HG03066 (cell line): ENCODE measurements at regions not wholly inside any gene's neighbourhood (a gene's known extent, or its start where the extent isn't known, plus 50 kb on each side); places are given as distances from the start of the nearest gene placed in this dataset.
"Not testable (repeated sequence)": the region's sequence is repeated elsewhere in the genome, so short reads cannot be mapped to it uniquely, and the experiment has no call there.

ENCODE experiments used
- ATAC-seq: cut with Tn5 transposase; IDR thresholded peaks from one replicate; pipeline ENCODE4 v1.9.1; 2021; ENCODE audit warnings: low read depth; ENCODE audit not compliant: unreplicated experiment

GRCh38 chr21:8377093-8377841 is 2144.1 kb upstream of the TPTE start:
- not testable (repeated sequence) for ATAC-seq

DNA sequence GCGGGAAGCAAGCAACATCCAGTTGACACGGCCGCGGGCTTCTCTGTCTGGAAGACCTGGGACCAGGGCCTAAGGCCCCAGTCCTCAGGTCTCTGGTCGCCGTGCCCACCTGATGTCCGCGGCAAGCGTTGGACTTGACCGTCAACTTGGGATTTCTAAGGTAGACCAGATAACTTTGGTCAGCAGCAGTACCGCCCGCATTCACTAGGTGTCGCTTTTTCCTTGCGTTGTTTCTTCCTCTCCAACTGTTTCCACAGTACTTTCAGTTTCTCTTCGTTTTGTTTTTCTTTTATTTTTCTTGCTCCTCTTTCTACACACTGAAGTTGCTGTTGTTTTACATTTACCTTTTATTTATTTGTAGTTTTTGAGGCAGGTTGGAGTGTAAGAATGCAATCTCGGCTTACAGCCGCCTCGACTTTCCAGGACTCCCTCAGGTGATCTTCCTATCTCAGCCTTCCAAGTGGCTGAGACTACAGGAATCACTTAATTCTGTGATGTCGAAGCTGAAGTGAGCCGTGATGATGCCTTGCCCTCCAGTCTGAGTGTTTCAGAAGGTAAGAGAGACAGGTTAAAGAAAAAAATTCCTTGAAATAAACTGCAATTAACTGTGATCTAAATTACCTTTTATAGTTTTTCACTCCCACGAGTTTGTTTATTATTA is 2140.8 kb upstream of the TPTE start:
- not testable (repeated sequence) for ATAC-seq

DNA sequence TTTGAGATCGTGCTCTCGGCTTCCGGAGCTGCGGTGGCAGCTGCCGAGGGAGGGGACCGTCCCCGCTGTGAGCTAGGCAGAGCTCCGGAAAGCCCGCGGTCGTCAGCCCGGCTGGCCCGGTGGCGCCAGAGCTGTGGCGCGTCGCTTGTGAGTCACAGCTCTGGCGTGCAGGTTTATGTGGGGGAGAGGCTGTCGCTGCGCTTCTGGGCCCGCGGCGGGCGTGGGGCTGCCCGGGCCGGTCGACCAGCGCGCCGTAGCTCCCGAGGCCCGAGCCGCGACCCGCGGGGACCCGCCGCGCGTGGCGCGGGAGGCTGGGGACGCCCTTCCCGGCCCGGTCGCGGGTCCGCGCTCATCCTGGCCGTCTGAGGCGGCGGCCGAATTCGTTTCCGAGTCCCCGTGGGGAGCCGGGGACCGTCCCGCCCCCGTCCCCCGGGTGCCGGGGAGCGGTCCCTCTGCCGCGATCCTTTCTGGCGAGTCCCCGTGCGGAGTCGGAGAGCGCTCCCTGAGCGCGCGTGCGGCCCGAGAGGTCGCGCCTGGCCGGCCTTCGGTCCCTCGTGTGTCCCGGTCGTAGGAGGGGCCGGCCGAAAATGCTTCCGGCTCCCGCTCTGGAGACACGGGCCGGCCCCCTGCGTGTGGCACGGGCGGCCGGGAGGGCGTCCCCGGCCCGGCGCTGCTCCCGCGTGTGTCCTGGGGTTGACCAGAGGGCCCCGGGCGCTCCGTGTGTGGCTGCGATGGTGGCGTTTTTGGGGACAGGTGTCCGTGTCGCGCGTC is 2133.0 kb upstream of the TPTE start:
- ATAC-seq, result not testable (repeated sequence)

GRCh38 chr21:8388940-8389238 is 2132.5 kb upstream of the TPTE start:
- not testable (repeated sequence) for ATAC-seq

GRCh38 chr21:8390550-8391171 is 2130.7 kb upstream of the TPTE start:
- not testable (repeated sequence) for ATAC-seq

DNA sequence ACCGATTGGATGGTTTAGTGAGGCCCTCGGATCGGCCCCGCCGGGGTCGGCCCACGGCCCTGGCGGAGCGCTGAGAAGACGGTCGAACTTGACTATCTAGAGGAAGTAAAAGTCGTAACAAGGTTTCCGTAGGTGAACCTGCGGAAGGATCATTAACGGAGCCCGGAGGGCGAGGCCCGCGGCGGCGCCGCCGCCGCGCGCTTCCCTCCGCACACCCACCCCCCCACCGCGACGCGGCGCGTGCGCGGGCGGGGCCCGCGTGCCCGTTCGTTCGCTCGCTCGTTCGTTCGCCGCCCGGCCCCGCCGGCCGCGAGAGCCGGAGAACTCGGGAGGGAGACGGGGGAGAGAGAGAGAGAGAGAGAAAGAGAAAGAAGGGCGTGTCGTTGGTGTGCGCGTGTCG is 2127.0 kb upstream of the TPTE start:
- not testable (repeated sequence) for ATAC-seq

- not testable (repeated sequence) for ATAC-seq
These were observed 2125.4 kb upstream of the TPTE start for GRCh38 chr21:8395992-8396391.

GRCh38 chr21:8398870-8399437 is 2122.4 kb upstream of the TPTE start:
- not testable (repeated sequence) for ATAC-seq

- ATAC-seq, result not testable (repeated sequence)
These were observed 2121.5 kb upstream of the TPTE start for GRCh38 chr21:8399866-8400265.

GRCh38 chr21:8401799-8402198 is 2119.6 kb upstream of the TPTE start:
- not testable (repeated sequence) for ATAC-seq

DNA sequence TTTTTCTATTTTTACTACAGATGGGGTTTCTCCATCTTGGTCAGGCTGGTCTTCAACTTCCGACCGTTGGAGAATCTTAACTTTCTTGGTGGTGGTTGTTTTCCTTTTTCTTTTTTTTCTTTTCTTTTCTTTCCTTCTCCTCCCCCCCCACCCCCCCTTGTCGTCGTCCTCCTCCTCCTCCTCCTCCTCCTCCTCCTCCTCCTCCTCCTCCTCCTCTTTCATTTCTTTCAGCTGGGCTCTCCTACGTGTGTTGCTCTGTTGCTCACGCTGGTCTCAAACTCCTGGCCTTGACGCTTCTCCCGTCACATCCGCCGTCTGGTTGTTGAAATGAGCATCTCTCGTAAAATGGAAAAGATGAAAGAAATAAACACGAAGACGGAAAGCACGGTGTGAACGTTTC is 2115.1 kb upstream of the TPTE start:
- not testable (repeated sequence) for ATAC-seq

- not testable (repeated sequence) for ATAC-seq
These were observed 2110.2 kb upstream of the TPTE start for GRCh38 chr21:8411139-8411671.

- peak; percentile 64 for ATAC-seq
These were observed 2101.3 kb upstream of the TPTE start for GRCh38 chr21:8419925-8420560.

- peak; percentile 39 for ATAC-seq
These were observed 2093.4 kb upstream of the TPTE start for GRCh38 chr21:8427790-8428667.

- peak; percentile 57 for ATAC-seq
These were observed 2092.5 kb upstream of the TPTE start for GRCh38 chr21:8428668-8429456.

DNA sequence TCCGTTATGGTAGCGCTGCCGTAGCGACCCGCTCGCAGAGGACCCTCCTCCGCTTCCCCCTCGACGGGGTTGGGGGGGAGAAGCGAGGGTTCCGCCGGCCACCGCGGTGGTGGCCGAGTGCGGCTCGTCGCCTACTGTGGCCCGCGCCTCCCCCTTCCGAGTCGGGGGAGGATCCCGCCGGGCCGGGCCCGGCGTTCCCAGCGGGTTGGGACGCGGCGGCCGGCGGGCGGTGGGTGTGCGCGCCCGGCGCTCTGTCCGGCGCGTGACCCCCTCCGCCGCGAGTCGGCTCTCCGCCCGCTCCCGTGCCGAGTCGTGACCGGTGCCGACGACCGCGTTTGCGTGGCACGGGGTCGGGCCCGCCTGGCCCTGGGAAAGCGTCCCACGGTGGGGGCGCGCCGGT is 2086.7 kb upstream of the TPTE start:
- ATAC-seq, result not testable (repeated sequence)

DNA sequence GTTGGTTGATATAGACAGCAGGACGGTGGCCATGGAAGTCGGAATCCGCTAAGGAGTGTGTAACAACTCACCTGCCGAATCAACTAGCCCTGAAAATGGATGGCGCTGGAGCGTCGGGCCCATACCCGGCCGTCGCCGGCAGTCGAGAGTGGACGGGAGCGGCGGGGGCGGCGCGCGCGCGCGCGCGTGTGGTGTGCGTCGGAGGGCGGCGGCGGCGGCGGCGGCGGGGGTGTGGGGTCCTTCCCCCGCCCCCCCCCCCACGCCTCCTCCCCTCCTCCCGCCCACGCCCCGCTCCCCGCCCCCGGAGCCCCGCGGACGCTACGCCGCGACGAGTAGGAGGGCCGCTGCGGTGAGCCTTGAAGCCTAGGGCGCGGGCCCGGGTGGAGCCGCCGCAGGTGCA is 2078.3 kb upstream of the TPTE start:
- ATAC-seq, result not testable (repeated sequence)

DNA sequence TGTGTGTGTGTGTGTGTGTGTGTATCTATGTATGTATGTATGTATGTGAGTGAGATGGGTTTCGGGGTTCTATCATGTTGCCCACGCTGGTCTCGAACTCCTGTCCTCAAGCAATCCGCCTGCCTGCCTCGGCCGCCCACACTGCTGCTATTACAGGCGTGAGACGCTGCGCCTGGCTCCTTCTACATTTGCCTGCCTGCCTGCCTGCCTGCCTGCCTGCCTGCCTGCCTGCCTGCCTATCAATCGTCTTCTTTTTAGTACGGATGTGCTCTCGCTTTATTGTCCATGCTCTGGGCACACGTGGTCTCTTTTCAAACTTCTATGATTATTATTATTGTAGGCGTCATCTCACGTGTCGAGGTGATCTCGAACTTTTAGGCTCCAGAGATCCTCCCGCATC is 2071.6 kb upstream of the TPTE start:
- ATAC-seq, result not testable (repeated sequence)
